HUDEP-2 (cell line): ENCODE measurements at regions not wholly inside any gene's neighbourhood (a gene's known extent, or its start where the extent isn't known, plus 50 kb on each side); places are given as distances from the start of the nearest gene placed in this dataset.

Experiments used
- DNase-seq, 76 experiments: peaks; one replicate each; lab custom pipeline; 2025; ENCODE audit not compliant: unreplicated experiment in 76 of 76; lab: John Stamatoyannopoulos, UW

DNA sequence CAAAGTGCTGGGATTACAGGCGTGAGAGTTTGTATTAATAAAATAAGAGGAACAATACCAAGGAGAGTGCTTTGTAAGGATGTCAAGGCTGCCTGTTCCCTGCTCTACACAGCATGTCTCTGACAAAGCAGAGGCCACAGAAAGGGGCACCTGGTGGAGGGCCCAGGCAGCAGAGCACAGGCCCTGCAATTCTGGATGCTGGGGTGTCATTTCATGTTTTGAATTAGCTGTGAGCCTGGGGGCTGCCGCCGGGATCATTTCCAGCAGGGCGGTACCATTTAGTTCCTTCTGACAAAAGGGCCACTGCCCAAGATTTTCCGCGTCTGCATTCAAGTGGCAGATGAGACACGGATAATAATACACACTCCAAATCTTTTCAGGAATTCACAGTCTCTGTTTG lies 396.9 kb downstream of the GADD45G start:
- DNase-seq, result no peak

DNA sequence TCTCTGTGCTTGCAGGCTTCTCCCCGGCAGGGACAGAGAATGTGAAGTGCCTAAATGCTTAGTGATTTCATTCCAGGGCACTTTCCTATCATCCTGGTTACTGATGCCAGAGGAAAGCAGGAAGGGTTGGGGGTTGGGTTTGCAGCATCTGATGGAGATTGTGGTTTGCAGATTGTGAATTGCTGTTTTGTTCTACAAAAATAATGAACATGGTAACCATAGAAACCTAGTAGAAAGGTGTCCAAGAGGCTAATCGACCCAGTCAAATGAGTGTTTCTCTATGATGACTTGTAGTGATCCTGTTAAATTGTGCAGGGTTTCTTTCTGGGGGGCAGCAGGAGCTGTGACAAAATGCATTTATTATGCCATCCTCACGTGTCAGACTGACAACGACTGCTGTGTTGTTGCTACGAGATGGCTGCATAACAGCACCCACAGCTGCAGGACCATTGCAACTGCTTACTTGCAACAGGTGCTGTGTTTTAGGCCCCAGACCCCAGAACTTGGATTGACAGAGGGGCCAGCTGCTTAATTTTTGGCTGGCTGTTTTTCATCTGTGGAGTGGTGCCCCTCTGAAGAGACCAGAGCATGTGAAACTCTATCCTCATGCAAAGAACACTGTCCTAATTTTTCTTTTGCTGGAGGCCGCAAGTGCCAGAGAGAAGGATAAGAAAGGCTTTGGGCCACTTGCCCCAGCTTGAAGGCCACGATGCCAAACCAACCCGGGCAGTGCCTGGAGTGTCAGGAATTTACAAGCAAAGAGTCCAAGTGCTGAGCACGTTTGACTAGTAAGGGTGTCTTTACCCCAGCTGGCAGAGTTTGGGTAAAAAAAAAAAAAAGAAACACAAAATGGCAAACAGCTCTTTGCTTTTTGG lies 397.8 kb downstream of the GADD45G start:
- DNase-seq, result no peak

DNA sequence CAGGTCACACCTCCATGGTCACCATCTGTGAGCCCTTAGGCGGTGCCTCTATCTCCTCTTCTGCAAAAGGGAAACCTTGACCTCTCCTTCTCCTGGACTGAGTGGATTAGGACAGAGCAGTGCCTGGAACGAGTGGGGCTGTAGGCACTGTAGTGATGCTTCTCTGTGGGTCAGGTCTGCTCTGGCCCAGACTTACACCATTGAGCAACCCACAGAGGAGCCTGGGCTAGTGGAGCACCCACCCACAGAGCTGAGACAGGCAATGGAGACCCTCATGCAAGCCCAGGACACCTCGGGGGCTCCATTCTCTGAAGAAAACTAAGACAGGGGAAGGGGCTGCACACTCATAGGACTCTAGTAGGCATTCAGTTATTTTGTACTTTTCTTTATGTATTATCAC lies 400.6 kb downstream of the GADD45G start:
- no peak for DNase-seq

DNA sequence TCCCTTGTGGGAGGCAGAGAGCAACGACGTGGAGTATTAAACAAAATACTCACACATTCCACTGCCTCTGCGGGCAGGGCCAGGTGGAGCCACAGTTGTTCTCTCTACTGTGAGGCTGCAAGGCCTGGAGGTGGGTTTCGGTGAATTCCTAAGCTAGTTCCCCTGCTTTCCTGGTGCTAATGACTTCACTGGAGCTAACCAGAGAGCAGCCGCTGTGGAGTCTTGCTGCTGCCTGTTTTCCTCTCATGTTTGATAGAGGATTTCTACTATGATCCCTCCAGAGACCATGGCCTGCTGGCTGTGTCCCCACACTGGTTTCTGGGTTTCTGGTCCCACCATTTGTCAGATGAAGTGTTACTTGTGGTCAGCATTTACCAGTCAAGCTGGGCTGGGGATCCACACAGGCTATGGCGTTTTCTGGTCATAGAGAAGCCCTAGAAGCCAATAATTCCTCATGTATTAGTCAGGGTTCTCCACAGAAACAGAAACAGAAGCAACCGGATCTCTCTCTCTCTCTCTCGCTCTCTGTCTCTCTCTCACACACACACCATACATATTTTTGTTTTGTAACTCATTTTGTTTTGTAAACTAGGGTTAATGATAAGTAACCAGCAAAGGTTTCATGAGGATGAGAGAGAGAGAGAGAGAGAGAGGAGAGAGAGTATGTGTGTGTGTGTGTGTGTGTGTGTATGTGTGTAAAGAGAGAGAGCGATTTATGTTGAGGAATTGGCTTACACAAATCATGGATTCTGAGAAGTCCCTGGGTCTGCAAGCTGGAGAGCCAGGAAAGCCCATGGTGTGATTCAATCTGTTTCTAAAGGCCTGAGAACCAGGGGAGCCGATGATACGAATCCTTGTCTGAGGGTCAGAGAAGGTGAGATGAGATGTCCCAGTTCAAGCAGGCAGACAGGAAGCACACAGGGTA lies 403.0 kb downstream of the GADD45G start:
- DNase-seq, result no peak

DNA sequence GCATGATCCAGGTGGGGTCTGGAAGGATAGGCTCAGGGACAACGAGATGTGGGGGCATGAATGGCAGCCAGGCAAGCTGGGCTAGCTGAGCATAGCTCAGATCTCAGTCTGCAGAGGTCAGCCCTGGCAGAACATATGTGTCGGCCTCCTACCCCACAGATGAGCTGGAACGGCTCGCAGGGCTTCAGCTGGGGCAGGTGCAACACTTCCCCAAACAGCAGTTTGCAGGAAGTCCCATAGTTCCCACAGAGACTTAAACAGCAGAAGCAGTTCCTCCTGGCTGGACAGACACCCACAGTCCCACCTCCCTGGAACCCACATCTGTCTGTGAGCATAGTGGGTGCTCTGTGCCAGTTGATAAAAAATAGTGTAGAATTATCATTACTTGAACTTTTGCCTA lies 404.6 kb downstream of the GADD45G start:
- DNase-seq, result no peak

DNA sequence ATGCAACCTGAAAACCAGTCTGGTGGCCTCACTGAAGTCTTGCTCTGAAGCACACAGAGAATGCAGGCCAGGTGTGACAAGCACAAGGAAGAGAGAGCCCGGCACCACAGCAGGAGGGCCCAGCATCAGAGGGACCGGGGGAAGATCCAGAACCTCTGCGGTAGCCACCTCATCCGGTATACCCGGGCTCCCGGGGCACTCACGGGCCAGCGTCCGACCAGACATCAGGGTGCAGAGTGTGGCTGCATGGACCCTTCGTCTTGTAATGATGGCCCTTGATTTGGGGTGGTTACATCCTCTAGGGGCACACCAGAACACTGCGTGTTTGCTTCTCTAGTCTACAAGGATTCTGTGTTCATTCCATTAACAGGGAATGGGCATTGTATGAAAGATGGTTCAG lies 406.0 kb downstream of the GADD45G start:
- DNase-seq, result no peak

DNA sequence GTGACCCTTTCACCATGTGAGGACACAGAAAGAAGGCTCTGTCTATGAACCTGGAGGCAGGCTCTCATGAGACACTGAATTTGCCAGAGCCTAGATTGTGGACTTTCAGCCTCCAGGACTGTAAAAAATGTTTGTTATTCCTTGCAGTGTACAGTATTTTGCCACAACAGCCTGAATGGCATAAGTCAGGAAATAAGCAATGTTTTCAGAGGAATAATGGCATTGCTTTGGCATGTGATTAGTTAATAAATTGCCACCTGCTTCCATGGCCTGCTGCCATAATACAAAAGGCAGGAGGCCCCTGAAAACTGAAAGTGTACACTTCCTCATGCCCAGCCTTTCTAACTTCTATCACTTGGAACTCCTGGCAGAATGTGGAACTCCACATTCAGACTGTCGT lies 408.1 kb downstream of the GADD45G start:
- no peak for DNase-seq

DNA sequence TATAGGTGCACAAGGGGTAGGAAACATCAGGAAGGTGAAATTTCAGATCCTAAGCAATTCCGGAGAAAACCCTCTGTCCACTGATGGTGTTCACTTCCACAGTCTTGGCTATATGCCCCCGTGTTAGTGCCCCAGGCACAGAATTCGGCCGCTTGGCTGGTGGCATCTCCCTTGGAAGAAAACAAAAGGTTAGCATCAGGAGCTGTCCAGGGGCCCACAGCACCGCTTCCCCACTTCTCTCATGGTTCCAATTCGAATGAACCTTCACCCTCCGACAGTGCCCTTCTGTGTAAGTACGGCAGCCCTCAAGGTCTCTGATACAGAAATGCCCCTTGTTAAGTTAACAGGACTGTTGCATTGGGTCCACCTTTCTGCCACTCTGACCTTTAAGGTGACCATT lies 409.0 kb downstream of the GADD45G start:
- no peak for DNase-seq

DNA sequence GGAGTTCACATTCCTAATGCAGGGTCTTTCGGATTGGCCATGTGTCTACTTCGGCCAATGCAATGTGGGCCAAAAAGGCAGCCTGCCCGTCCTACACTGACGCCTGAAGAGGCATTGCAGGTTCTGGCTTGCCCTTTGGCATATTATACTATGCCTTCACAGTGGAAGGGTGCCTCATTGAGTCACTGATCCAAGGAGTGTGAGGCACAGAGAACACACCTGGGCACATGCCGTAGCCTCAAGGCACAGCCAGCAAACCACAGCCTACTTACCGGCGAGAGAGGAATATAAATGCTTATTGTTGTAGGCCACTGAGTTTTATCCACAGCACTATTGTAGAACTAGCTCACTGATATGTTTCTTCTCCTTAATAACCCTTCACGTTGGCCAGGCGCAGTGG lies 409.6 kb downstream of the GADD45G start:
- DNase-seq, result no peak

DNA sequence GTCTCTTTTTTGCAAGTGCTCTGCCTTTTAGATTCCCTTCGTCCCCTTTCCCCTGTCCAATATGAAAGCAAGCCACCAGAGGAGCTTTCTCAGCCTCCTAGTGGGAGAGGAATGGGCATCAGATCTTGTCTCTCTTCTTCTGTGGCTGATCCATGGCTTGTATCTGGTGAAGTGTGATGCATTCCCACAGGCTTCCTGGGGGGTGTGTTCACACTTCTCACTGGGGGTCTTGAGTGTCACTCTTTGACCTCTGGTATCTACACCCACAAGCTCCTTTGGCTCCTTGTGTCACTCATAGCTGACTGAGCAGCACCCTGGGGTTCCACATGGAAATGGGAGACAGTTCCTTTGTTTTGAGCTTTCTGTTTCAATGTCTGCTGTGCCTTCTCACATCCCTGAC lies 411.5 kb downstream of the GADD45G start:
- no peak for DNase-seq

DNA sequence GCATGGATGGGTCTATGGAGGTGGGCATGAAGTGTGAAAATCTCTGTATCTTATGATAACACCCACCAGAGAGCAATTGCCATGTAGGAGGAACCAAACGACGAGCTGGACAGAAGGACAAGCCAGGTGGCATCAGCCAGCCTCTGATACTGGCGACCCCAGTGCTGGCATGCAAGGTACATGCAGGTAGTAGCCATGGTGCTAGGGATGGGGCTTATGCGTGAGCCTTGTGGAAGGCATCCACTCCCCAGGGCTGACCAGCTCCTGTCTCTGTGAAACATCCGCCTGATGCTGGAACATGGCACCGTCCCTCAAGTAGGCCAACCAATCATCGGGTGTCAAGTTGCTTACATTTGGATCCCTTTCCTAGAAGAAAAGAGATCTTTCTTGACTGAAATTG lies 412.9 kb downstream of the GADD45G start:
- DNase-seq, result no peak

DNA sequence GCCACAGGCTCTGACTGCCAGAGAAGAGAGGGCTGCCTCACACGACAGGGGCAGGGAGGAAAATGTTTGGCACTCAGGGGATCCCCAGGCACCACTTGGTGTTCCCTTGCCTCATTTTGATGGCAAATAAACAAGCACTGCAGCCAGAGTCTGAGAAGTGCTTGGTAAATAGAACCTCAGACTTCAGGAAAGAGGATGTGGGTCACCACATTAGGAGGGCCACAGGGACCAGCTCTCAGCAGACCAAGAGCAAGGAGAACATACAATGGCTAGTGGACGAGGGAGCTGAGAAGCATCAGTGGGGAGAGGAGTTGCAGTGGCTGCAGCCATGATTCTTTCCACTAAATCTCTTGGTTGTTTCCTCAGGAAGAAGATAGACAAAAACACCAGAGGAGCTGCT lies 413.9 kb downstream of the GADD45G start:
- DNase-seq, result no peak

DNA sequence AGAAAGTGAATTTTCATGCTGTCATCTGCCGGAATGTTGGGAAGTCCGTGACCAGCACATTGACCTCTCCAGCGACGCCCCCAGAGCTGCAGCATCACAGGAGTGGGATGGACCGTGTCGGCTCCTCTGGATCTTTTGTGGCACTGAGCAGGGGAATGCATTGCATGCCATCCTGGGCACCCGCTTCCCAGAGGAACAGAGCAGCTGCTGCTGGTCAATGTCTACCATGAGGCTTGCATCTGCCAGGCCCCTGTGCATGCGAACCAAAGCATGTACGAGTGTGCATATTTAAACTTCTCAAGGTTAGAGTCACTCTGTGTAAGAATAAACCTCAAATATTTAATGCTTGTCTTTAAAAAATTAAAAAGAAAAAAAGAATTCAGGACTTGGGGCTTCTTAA lies 414.8 kb downstream of the GADD45G start:
- DNase-seq, result no peak

DNA sequence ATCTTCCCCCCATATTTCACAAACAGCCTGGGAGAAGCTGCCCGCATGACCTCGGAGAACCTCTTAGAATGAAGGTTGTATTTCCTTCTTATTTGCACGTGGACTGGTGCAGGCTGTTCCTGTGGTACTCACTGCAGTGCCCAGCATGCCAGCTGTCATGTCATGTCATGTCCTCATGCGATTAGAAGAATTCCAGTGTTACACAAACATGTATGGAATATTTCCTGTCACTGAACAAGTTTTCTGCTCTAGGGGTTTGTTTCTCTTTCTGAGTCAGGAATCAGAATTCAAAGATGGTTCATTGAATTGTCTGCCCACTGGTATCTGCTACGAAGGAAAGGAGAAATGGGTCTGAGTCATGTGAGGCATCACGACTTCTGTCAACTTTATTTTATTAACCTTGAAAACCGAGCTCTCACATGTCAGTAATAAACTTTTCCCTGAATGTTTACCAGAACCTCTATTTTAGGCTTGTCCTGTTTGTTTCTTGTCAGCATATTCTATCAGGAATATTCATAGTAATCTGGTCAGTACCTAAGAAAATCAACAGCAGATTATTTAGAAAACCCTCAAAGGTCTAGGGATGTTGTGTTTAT lies 415.6 kb downstream of the GADD45G start:
- DNase-seq, result no peak

DNA sequence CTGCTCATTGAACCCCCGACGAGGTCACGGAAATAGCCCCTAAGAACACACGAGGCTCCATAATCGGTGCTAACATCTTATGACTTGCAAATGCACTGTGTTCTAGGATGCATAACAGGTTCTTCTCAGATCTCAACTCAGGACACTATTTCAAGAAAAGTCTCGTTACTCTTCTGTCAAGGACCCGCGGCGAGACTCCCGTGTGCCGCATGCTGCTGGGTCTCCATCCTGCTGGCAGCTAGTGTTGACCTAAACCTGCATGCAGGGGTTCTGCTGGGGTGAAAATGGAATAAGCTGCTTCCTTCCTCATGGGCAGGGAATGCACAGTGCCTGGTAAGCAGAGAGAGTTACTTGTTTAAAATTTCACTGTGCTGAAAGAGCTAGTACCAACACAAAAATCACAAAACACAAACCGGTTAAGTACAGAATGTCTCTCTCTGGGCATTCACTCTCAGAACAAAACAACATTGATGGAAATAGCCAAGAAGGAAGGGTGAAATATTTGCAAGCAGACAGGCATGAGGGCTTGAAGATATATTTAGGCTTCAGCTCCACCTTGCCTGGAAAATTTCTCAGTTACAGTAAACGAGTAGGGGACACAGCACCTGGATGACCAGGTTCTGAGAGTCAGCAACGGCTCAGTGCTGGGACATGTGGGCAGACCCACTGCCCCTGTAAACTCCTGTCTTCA lies 416.5 kb downstream of the GADD45G start:
- no peak for DNase-seq

DNA sequence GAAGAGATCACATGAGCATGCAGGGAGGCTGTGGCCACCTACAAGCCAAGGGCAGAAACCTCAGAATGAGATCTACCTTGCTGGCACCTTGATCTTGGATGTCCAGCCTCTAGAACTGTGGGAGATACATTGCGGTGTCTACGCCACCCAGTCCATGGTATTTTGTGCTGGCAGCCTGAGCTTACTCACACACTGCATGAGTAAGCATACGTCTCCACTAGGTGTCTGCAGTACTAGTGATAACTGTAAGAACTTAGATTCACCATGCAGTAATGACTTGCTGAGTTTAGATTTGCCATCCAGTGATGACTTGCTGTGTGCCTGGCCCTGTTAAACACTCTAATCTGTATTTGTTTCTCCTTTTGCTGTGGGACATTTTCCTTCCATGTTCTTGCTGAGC lies 417.7 kb downstream of the GADD45G start:
- no peak for DNase-seq

DNA sequence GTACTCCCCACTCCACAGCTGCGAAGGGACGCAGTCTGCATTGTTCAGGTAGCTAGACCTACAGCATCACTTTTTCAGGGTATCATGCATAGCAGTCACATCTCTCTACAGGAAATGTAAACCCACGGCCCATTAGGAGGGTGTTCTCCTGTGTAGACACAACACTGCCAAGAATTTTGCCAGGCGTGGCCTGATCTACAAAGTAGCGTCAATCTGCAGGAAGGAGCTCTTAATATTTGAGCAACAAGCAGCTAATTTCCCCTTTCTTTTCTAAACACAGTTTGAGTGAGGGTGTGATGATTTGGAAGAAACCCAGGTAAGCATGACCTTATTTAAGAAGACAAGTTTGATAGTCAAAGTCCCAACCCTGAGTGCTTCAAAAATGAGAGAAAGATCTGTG lies 419.0 kb downstream of the GADD45G start:
- no peak for DNase-seq

DNA sequence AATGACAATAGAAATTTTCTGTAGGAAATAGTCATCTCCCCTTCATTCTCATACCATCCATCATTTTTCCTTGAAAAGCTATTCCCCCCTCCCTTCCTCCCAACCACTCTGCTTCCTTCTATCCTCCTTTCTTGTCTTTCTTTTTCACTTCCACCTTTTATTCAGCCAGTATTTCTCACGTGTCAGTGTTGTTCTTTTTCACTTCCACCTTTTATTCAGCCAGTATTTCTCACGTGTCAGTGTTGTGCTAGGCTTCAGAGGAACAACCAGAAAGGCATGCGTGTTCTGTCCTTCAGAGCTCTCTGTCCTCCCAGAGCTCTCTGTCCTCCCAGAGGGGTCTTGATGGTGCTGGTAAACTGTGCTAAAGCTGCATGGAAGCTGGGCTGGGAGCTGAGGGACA lies 419.6 kb downstream of the GADD45G start:
- DNase-seq, result no peak

DNA sequence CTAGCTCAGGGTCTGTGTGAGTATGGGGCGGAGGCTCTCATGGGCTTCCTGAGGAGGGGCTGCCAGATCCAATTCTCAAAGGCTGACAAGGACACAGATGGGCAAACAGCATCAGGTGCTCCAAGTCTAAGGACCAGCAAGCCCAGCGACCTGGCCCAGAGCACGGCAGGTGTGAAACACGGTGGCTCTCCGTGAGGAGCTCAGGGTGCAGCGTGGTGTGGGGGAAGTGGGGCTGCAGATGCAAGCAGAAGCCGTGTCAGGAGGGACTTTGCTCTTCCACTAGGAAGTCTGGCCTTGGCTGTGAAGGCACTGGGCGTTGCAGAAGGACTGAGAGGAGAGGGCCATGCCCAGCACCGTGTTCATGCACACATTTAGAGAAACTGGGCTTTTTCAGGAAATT lies 420.0 kb downstream of the GADD45G start:
- DNase-seq, result no peak

DNA sequence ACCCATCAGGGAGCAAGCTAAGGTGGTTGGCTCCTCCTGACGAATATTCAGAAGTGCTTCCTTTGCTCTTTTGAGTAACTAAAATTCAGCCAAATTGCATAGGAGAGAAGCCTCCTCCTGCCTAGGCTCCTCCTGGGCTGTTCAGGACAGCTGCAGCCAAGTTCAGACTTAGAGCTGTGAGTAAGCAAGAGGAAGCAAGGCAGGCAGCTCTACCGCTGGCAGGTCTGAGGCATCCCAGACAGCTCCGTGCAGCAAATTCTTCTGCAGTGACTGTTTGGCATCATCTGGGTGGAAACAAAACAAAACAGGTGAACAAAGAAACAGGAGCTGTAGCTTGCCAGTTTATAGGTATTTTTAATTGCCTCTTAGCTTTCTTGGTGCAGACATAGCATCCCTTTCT lies 421.0 kb downstream of the GADD45G start:
- no peak for DNase-seq

DNA sequence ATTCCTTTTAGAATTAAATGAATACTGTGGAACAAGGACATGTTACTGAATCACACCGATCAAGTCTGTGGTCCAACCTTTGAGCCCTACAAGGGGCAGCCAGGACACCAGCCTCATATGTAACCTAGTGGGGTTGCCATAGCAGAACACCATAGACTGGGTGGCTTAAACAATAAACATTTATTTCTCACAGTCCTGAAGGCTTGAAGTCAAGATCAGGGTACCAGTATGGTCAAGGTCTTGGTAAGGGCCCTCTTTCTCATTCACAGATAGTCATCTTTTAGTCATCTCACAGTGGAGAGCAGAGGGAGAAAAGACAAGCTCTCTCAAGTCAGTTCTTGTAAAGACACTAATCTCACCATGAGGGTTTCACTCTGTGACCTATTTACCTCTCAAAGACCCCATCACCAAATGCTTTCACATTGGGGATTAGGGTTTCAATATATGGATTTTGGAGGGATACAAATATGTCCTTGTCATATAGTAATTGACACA lies 422.5 kb downstream of the GADD45G start:
- no peak for DNase-seq
